ENCODE measurements at regions not wholly inside any gene's neighbourhood (a gene's known extent, or its start where the extent isn't known, plus 50 kb on each side); places are given as distances from the start of the nearest gene placed in this dataset.
A peak's percentile ranks its signal among the peaks of the same experiment; 100 is the strongest.
"Not testable (repeated sequence)": the region's sequence is repeated elsewhere in the genome, so short reads cannot be mapped to it uniquely, and the experiment has no call there.

GRCh38 chr2:220811115-220811514 is 761.0 kb downstream of the EPHA4 start:
- no peak for TF ChIP-seq CTCF (IDR thresholded peaks at IDR 0.05; ENCODE audit: insufficient read depth, missing control alignments)
- FAIRE-seq: no peak
- DNase-seq (ENCODE audit: insufficient read length, low spot score): no peak

- DNase-seq (ENCODE audit: insufficient read length, low spot score) (no peak), FAIRE-seq (no peak)
- TF ChIP-seq CTCF (IDR thresholded peaks at IDR 0.05; ENCODE audit: insufficient read depth, missing control alignments): no peak
These were observed 760.0 kb downstream of the EPHA4 start for GRCh38 chr2:220811952-220812570.

- no peak for TF ChIP-seq CTCF (IDR thresholded peaks at IDR 0.05; ENCODE audit: insufficient read depth, missing control alignments)
- peak; percentile 25 for FAIRE-seq
These were observed 757.7 kb downstream of the EPHA4 start for GRCh38 chr2:220814441-220814840.

GRCh38 chr2:220815698-220816097 is 756.4 kb downstream of the EPHA4 start:
- DNase-seq (ENCODE audit: insufficient read length, low spot score) (no peak), FAIRE-seq (no peak)
- no peak for TF ChIP-seq CTCF (IDR thresholded peaks at IDR 0.05; ENCODE audit: insufficient read depth, missing control alignments)

More at GRCh38 chr2:220814441-220814840, 757.7 kb downstream of the EPHA4 start:
- no peak for DNase-seq (ENCODE audit: insufficient read length, low spot score)

- DNase-seq (ENCODE audit: insufficient read length, low spot score) (no peak), FAIRE-seq (no peak)
- no peak for TF ChIP-seq CTCF (IDR thresholded peaks at IDR 0.05; ENCODE audit: insufficient read depth, missing control alignments)
These were observed 750.4 kb downstream of the EPHA4 start for GRCh38 chr2:220821683-220822082.

GRCh38 chr2:220823590-220823989 is 748.5 kb downstream of the EPHA4 start:
- FAIRE-seq; DNase-seq (ENCODE audit: insufficient read length, low spot score): not testable (repeated sequence)

GRCh38 chr2:220833446-220833845 is 738.7 kb downstream of the EPHA4 start:
- DNase-seq (ENCODE audit: insufficient read length, low spot score): no peak
- no peak for TF ChIP-seq CTCF (IDR thresholded peaks at IDR 0.05; ENCODE audit: insufficient read depth, missing control alignments)
- no peak for FAIRE-seq

- FAIRE-seq: no peak
- no peak for DNase-seq (ENCODE audit: insufficient read length, low spot score)
- TF ChIP-seq CTCF (IDR thresholded peaks at IDR 0.05; ENCODE audit: insufficient read depth, missing control alignments): no peak
These were observed 736.5 kb downstream of the EPHA4 start for GRCh38 chr2:220835583-220835982.
